Brain microvascular endothelial cell (primary cell): ENCODE measurements at regions not wholly inside any gene's neighbourhood (a gene's known extent, or its start where the extent isn't known, plus 50 kb on each side); places are given as distances from the start of the nearest gene placed in this dataset.

Experiments
- DNase-seq: peaks from one replicate; pipeline ENCODE4 v3.0.0-alpha.2; 2020
- H3K27ac ChIP-seq: fragments of 250-450 bp; sonication (Bioruptor Pico); 2 replicates; pipeline ENCODE4 v1.5.1; 2020; ENCODE audit warnings: mild to moderate bottlenecking, moderate library complexity
- H3K27me3 ChIP-seq: fragments of 250-450 bp; sonication (Bioruptor Pico); replicated peaks from 2 replicates; pipeline ENCODE4 v1.5.1; 2020; ENCODE audit warnings: mild to moderate bottlenecking
- H3K36me3 ChIP-seq: fragments of 250-450 bp; sonication (Bioruptor Pico); replicated peaks from 2 replicates; pipeline ENCODE4 v1.5.1; 2020; ENCODE audit warnings: mild to moderate bottlenecking
- H3K4me3 ChIP-seq: 2 replicates; pipeline ENCODE4 v1.5.1; 2011; ENCODE audit warnings: low read depth, mild to moderate bottlenecking, control low read depth, low read length, moderate library complexity
- CTCF ChIP-seq: IDR thresholded peaks from 2 replicates; pipeline ENCODE4 v1.5.1; 2011; ENCODE audit warnings: low read depth, mild to moderate bottlenecking, moderate library complexity, low read length, control low read depth, inconsistent platforms; ENCODE audit errors: missing control alignments
- in situ Hi-C: cut with HindIII; loops from 2 replicates; pipeline ENCODE4 v1.10.0; 2017; ENCODE audit warnings: low sequenced_read_pairs, low pct_ligation_motif_present

- TF ChIP-seq CTCF, result no peak
- Histone ChIP-seq H3K36me3 (no peaks in the 10 kb centered on the region), H3K4me3 (no peak overlapping the region), H3K27ac (no peak overlapping the region), H3K27me3 (no peaks in the 10 kb centered on the region)
- in situ Hi-C loops, result no loop called here
- no peak for DNase-seq
Observed at GRCh38 chr5:97801461-97801860, 618.4 kb upstream of the RIOK2 start.

GRCh38 chr5:97820138-97820537, 637.1 kb upstream of the RIOK2 start:
- Histone ChIP-seq H3K27ac (no peak overlapping the region), H3K36me3 (no peaks in the 10 kb centered on the region), H3K27me3 (no peaks in the 10 kb centered on the region), H3K4me3 (no peak overlapping the region)
- DNase-seq, result no peak
- in situ Hi-C loops, result no loop called here
- no peak for TF ChIP-seq CTCF

GRCh38 chr5:97832645-97833296, 649.7 kb upstream of the RIOK2 start:
- in situ Hi-C loops, result no loop called here

GRCh38 chr5:97834561-97834960, 651.5 kb upstream of the RIOK2 start:
- Histone ChIP-seq H3K4me3 (no peak overlapping the region), H3K27me3 (no peaks in the 10 kb centered on the region), H3K36me3 (no peaks in the 10 kb centered on the region), H3K27ac (no peak overlapping the region)
- in situ Hi-C loops, result no loop called here
- no peak for DNase-seq
- no peak for TF ChIP-seq CTCF

More at GRCh38 chr5:97832645-97833296, 649.7 kb upstream of the RIOK2 start:
- Histone ChIP-seq H3K27me3 (no peaks in the 10 kb centered on the region), H3K36me3 (no peaks in the 10 kb centered on the region), H3K27ac (no peak overlapping the region), H3K4me3 (no peak overlapping the region)
- DNase-seq, result no peak
- no peak for TF ChIP-seq CTCF

- H3K36me3 ChIP-seq, result no peaks in the 10 kb centered on the region
- TF ChIP-seq CTCF, result no peak
- DNase-seq, result no peak
- in situ Hi-C loops, result no loop called here
- no peak overlapping the region for H3K4me3 ChIP-seq
- H3K27ac ChIP-seq, result no peak overlapping the region
- H3K27me3 ChIP-seq, result no peaks in the 10 kb centered on the region
Observed at GRCh38 chr5:97835112-97835511, 652.1 kb upstream of the RIOK2 start.

- Histone ChIP-seq H3K27ac (no peak overlapping the region), H3K36me3 (no peaks in the 10 kb centered on the region), H3K27me3 (no peaks in the 10 kb centered on the region), H3K4me3 (no peak overlapping the region)
- in situ Hi-C loops, result no loop called here
- TF ChIP-seq CTCF, result no peak
- DNase-seq, result no peak
Observed at GRCh38 chr5:97836816-97837215, 653.8 kb upstream of the RIOK2 start.
